WTC11 (cell line): ENCODE measurements at regions not wholly inside any gene's neighbourhood (a gene's known extent, or its start where the extent isn't known, plus 50 kb on each side); places are given as distances from the start of the nearest gene placed in this dataset.
A peak's percentile ranks its signal among the peaks of the same experiment; 100 is the strongest.

Source experiments
- ARID4B ChIP-seq: sonication (generic); formaldehyde crosslinking; IDR thresholded peaks from 2 replicates; pipeline ENCODE4 v1.8.0; 2023; ENCODE audit warnings: missing genetic modification reagents, mild to moderate bottlenecking, borderline replicate concordance
- E2F5 ChIP-seq: sonication (generic); formaldehyde crosslinking; IDR thresholded peaks from 2 replicates; pipeline ENCODE4 v1.8.1; 2022; ENCODE audit warnings: mild to moderate bottlenecking, moderate library complexity, missing genetic modification reagents
- EMX1 ChIP-seq: fragments of 250-450 bp; sonication (Bioruptor Pico); IDR thresholded peaks from 2 replicates; pipeline ENCODE4 v1.8.0; 2021; ENCODE audit warnings: mild to moderate bottlenecking
- FOXK1 ChIP-seq: sonication (generic); formaldehyde crosslinking; IDR thresholded peaks from 2 replicates; pipeline ENCODE4 v1.8.0; 2022; ENCODE audit warnings: mild to moderate bottlenecking, moderate library complexity, missing genetic modification reagents
- FOXP1 ChIP-seq: sonication (generic); formaldehyde crosslinking; IDR thresholded peaks from 2 replicates; pipeline ENCODE4 v1.8.0; 2022; ENCODE audit warnings: missing genetic modification reagents, mild to moderate bottlenecking, moderate library complexity, borderline replicate concordance
- HMGXB4 ChIP-seq: sonication (generic); formaldehyde crosslinking; IDR thresholded peaks from 2 replicates; pipeline ENCODE4 v1.8.1; 2023; ENCODE audit warnings: mild to moderate bottlenecking, moderate library complexity, missing genetic modification reagents
- IRF2 ChIP-seq: sonication (generic); formaldehyde crosslinking; IDR thresholded peaks from 2 replicates; pipeline ENCODE4 v1.8.0; 2022; ENCODE audit warnings: low read depth, missing genetic modification reagents, borderline replicate concordance
- MAX ChIP-seq: sonication (generic); formaldehyde crosslinking; IDR thresholded peaks from 2 replicates; pipeline ENCODE4 v1.8.0; 2022; ENCODE audit warnings: mild to moderate bottlenecking, missing genetic modification reagents
- MLX ChIP-seq: sonication (generic); formaldehyde crosslinking; IDR thresholded peaks from 2 replicates; pipeline ENCODE4 v1.8.1; 2023; ENCODE audit warnings: mild to moderate bottlenecking, missing genetic modification reagents, moderate library complexity
- NR1H2 ChIP-seq: sonication (generic); formaldehyde crosslinking; IDR thresholded peaks from 2 replicates; pipeline ENCODE4 v1.9.0; 2021; ENCODE audit warnings: mild to moderate bottlenecking, moderate library complexity, missing genetic modification reagents
- RELA ChIP-seq: sonication (generic); formaldehyde crosslinking; IDR thresholded peaks from 2 replicates; pipeline ENCODE4 v1.8.1; 2022; ENCODE audit warnings: missing genetic modification reagents, mild to moderate bottlenecking, borderline replicate concordance
- RORB ChIP-seq: fragments of 250-450 bp; sonication (Bioruptor Pico); IDR thresholded peaks from 2 replicates; pipeline ENCODE4 v1.9.0; 2021; ENCODE audit warnings: mild to moderate bottlenecking
- STAT6 ChIP-seq: sonication (generic); formaldehyde crosslinking; conservative IDR thresholded peaks from 2 replicates; pipeline ENCODE4 v1.8.1; 2023; ENCODE audit warnings: mild to moderate bottlenecking, low read depth, missing genetic modification reagents, moderate library complexity
- TCF7 ChIP-seq: sonication (generic); formaldehyde crosslinking; IDR thresholded peaks from 2 replicates; pipeline ENCODE4 v1.8.0; 2022; ENCODE audit warnings: mild to moderate bottlenecking, low read depth, missing genetic modification reagents, moderate library complexity
- TEAD4 ChIP-seq: sonication (generic); formaldehyde crosslinking; IDR thresholded peaks from 2 replicates; pipeline ENCODE4 v1.8.0; 2022; ENCODE audit warnings: mild to moderate bottlenecking, missing genetic modification reagents
- USF1 ChIP-seq: sonication (generic); formaldehyde crosslinking; IDR thresholded peaks from 2 replicates; pipeline ENCODE4 v1.8.0; 2022; ENCODE audit warnings: mild to moderate bottlenecking, missing genetic modification reagents
- ZNF219 ChIP-seq: sonication (generic); formaldehyde crosslinking; IDR thresholded peaks from 2 replicates; pipeline ENCODE4 v1.8.0; 2023; ENCODE audit warnings: missing genetic modification reagents, mild to moderate bottlenecking, borderline replicate concordance
- ZNF263 ChIP-seq: sonication (generic); formaldehyde crosslinking; IDR thresholded peaks from 2 replicates; pipeline ENCODE4 v1.8.1; 2022; ENCODE audit warnings: low read depth, mild to moderate bottlenecking, moderate library complexity, missing genetic modification reagents
- ZNF423 ChIP-seq: fragments of 250-450 bp; sonication (Bioruptor Pico); IDR thresholded peaks from 2 replicates; pipeline ENCODE4 v2.1.2; 2022; ENCODE audit warnings: mild to moderate bottlenecking, moderate library complexity
- TF ChIP-seq, protein P1 (sequence below): fragments of 250-450 bp; sonication (Bioruptor Pico); IDR thresholded peaks from 2 replicates; pipeline ENCODE4 v1.8.0; 2021; ENCODE audit warnings: mild to moderate bottlenecking
- TF ChIP-seq, protein P2 (sequence below): sonication (generic); formaldehyde crosslinking; IDR thresholded peaks from 2 replicates; pipeline ENCODE4 v1.8.0; 2022; ENCODE audit warnings: mild to moderate bottlenecking, missing genetic modification reagents
- TF ChIP-seq, protein P3 (sequence below): sonication (generic); formaldehyde crosslinking; IDR thresholded peaks from 2 replicates; pipeline ENCODE4 v1.8.1; 2023; ENCODE audit warnings: mild to moderate bottlenecking, missing genetic modification reagents

DNA sequence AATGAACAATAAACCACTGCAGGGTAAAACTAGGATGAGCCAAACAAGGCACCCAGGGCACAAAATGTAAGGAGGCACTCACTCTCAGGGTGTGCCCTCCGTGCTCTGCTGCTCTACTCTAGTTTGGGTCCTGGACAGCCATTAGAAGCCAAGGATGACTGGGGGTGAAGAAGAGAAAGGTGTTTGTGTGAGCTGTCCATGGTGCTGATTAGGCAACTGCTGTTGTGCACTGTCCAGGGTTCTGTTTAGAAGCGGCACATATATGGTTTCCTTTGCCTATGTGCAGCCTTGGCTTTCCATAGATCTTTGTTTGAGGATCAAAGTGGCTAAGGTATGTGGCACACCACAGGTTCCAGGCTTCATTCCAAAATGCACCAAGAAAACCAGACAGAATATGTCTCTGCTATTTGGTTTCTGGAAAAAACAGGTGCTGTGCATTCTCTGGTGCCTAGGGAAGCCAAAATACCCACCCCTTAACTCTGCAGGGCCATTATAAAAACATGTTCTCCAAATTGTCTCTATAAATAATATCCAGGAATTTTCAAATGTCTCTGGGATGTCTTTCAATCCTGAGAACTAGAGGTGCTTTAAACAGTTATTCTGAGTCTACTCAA, 123.5 kb downstream of the CBLN1 start (continued):
- TF ChIP-seq HMGXB4 (CRISPR knock-in tag) (no peak), E2F5 (peak; percentile 50; the same call in 1 of the 2 replicates), IRF2 (no peak), RORB (CRISPR knock-in tag) (no peak), EMX1 (CRISPR knock-in tag) (peak; percentile 60; the same call in 1 of the 2 replicates), USF1 (peak; percentile 86), ZNF219 (CRISPR knock-in tag) (peak; percentile 98), ZNF263 (CRISPR knock-in tag) (peak; percentile 33; the same call in 1 of the 2 replicates), TEAD4 (CRISPR knock-in tag) (peak; percentile 98), FOXP1 (CRISPR knock-in tag) (peak; percentile 74; the same call in 1 of the 2 replicates), MLX (CRISPR knock-in tag) (peak; percentile 40; the same call in 1 of the 2 replicates), MAX (CRISPR knock-in tag) (peak; percentile 67; the same call in 1 of the 2 replicates), ARID4B (CRISPR knock-in tag) (peak; percentile 99), NR1H2 (CRISPR knock-in tag) (peak; percentile 91), TCF7 (CRISPR knock-in tag) (peak; percentile 95), FOXK1 (CRISPR knock-in tag) (peak; percentile 91; the same call in 1 of the 2 replicates), STAT6 (CRISPR knock-in tag) (peak; percentile 91; the same call in 1 of the 2 replicates), ZNF423 (CRISPR knock-in tag) (0 out of 2 replicates have a peak, but pooled peaks have one; percentile 21), RELA (CRISPR knock-in tag) (no peak; the same call in 1 of the 2 replicates)
- TF ChIP-seq, protein P1, sequence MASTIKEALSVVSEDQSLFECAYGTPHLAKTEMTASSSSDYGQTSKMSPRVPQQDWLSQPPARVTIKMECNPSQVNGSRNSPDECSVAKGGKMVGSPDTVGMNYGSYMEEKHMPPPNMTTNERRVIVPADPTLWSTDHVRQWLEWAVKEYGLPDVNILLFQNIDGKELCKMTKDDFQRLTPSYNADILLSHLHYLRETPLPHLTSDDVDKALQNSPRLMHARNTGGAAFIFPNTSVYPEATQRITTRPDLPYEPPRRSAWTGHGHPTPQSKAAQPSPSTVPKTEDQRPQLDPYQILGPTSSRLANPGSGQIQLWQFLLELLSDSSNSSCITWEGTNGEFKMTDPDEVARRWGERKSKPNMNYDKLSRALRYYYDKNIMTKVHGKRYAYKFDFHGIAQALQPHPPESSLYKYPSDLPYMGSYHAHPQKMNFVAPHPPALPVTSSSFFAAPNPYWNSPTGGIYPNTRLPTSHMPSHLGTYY (CRISPR knock-in tag), result no peak; the same call in 1 of the 2 replicates
- TF ChIP-seq, protein P2, sequence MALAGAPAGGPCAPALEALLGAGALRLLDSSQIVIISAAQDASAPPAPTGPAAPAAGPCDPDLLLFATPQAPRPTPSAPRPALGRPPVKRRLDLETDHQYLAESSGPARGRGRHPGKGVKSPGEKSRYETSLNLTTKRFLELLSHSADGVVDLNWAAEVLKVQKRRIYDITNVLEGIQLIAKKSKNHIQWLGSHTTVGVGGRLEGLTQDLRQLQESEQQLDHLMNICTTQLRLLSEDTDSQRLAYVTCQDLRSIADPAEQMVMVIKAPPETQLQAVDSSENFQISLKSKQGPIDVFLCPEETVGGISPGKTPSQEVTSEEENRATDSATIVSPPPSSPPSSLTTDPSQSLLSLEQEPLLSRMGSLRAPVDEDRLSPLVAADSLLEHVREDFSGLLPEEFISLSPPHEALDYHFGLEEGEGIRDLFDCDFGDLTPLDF (CRISPR knock-in tag), result peak; percentile 84
- TF ChIP-seq, protein P3, sequence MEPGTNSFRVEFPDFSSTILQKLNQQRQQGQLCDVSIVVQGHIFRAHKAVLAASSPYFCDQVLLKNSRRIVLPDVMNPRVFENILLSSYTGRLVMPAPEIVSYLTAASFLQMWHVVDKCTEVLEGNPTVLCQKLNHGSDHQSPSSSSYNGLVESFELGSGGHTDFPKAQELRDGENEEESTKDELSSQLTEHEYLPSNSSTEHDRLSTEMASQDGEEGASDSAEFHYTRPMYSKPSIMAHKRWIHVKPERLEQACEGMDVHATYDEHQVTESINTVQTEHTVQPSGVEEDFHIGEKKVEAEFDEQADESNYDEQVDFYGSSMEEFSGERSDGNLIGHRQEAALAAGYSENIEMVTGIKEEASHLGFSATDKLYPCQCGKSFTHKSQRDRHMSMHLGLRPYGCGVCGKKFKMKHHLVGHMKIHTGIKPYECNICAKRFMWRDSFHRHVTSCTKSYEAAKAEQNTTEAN (CRISPR knock-in tag), result peak; percentile 61; the same call in 1 of the 2 replicates
